ENCODE measurements at regions not wholly inside any gene's neighbourhood (a gene's known extent, or its start where the extent isn't known, plus 50 kb on each side); places are given as distances from the start of the nearest gene placed in this dataset.

- no peak for DNase-seq (ENCODE audit: low read depth in 1 of 2, low spot score in 1 of 2)
Measured at GRCh38 chr11:8796941-8797340, 114.0 kb upstream of the AKIP1 start.

GRCh38 chr11:8799273-8799672 lies 111.7 kb upstream of the AKIP1 start:
- DNase-seq (ENCODE audit: low read depth in 1 of 2, low spot score in 1 of 2) = no peak

GRCh38 chr11:8800520-8801110 lies 110.4 kb upstream of the AKIP1 start:
- no peak for DNase-seq (ENCODE audit: low read depth in 1 of 2, low spot score in 1 of 2)

GRCh38 chr11:8801121-8801520 lies 109.9 kb upstream of the AKIP1 start:
- DNase-seq (ENCODE audit: low read depth in 1 of 2, low spot score in 1 of 2) = no peak

DNA sequence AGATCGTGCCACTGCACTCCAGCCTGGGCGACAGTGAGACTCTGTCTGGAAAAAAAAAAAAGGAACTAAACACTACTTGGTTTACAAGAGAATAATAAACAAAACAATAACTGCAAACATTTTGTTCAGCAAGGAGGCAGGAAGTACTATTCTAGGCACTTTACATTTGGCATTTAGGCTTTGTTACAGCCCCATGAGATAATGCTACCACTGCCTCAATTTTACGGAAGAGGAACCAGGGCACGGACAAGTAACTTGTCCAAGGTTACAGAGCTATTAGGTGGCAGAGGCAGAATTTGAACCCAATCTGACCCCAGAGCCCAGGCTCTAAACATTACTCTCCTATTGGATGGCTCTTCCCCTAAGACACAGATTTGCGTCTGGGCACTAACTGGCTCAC lies 108.7 kb upstream of the AKIP1 start:
- no peak for DNase-seq (ENCODE audit: low read depth in 1 of 2, low spot score in 1 of 2)

GRCh38 chr11:8803973-8804372 lies 107.0 kb upstream of the AKIP1 start:
- no peak for DNase-seq (ENCODE audit: low read depth in 1 of 2, low spot score in 1 of 2)

DNA sequence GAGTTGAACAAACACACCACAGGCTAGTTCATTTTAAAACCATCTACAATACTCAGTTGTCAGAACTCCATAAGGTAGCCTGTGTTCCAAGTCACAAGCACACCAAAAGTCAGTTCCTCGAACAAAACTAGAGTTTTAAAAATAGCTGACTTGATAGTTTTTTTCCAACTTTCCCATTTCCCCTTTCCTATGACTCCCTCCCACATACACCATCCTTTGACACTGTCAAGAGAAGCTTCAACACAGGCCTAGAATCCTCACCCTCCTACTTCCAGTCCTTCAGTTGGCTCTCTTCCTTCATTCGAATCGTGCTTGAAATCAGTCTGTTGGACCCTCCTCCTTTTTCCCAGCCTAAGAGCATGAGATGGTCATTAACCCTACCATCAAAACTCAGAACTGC lies 105.7 kb upstream of the AKIP1 start:
- no peak for DNase-seq (ENCODE audit: low read depth in 1 of 2, low spot score in 1 of 2)

DNA sequence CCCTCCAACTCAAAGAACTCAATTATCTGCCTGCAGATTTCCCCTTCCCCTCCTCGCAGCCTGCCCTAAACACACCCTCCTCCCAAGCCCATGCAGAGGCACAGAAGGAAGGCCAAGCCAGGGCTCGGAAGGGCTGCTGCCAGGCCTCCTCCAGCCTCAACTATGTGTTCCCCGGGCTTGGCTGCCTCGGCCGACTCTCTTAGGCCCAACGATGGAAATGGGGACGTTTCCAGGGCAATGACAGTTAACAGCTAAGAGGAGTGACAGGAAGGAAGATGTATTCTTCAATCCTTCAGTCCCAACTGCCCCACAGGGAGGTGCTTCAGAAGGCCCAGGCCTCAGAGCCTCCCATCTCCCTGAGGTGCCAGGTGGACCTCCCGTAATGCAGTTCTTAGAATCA lies 104.0 kb upstream of the AKIP1 start:
- DNase-seq (ENCODE audit: low read depth in 1 of 2, low spot score in 1 of 2) = no peak

GRCh38 chr11:8807544-8808225 lies 103.3 kb upstream of the AKIP1 start:
- DNase-seq (ENCODE audit: low read depth in 1 of 2, low spot score in 1 of 2) = no peak

DNA sequence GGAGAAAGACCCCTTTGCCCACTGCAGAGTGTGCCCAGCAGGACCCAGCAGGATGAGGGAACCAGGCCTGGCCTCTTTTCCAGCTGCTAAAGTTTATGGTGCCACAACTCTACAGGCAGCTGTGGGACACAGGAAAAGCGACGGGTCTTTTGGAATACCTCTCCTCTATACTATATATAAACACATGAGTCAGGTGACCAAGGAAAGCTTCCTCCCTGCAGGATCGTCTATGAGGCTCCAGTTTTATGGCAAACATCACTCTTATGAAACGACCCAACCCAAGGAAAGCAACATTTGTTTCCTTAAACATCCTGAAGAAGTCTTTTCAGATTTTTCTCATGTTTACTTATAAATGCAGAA lies 102.8 kb upstream of the AKIP1 start:
- no peak for DNase-seq (ENCODE audit: low read depth in 1 of 2, low spot score in 1 of 2)

- DNase-seq (ENCODE audit: low read depth in 1 of 2, low spot score in 1 of 2) = no peak
Measured at GRCh38 chr11:8809241-8809938, 101.6 kb upstream of the AKIP1 start.

GRCh38 chr11:8809939-8810539 lies 101.0 kb upstream of the AKIP1 start:
- DNase-seq (ENCODE audit: low read depth in 1 of 2, low spot score in 1 of 2) = no peak

DNA sequence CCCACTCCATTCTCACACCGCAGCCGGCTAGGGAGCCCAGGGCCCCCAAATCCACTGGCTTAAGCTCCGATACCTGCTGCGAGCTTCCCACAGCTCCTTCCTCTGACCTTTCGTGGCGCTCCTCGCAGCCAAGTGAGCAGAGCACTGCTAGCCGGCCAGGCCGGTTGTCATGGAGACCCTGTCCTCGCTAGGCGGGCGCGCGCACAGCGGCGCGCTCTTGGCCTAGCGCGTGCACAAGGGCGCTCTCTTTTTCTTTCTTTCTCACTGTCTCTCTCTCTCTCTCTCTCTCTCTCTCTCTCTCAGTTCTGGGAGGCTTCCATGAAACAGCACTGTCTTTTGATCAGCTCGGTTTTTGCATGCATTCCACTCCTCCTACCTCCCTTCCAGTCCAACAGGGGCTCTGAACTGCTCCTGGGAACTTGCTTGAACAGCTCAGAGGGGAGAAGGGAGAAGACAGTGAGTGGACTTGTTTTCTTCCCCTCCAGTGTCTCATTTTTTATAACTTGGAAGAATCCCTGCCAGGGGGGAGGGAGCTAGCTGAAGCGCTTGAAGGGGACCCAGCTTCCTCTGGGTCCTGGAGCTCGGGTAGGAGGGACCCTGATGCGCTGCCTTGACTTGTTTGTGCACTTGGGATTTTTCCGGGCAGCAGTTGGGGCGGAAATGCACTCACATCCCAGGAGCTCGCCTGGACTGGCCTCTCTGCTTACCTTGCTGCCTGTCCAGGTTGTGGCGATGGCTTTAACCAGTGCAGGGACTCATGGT lies 100.3 kb upstream of the AKIP1 start:
- no peak for DNase-seq (ENCODE audit: low read depth in 1 of 2, low spot score in 1 of 2)

GRCh38 chr11:8811571-8811970 lies 99.4 kb upstream of the AKIP1 start:
- DNase-seq (ENCODE audit: low read depth in 1 of 2, low spot score in 1 of 2) = no peak

GRCh38 chr11:8812438-8812837 lies 98.6 kb upstream of the AKIP1 start:
- no peak for DNase-seq (ENCODE audit: low read depth in 1 of 2, low spot score in 1 of 2)

GRCh38 chr11:8813658-8814057 lies 97.3 kb upstream of the AKIP1 start:
- DNase-seq (ENCODE audit: low read depth in 1 of 2, low spot score in 1 of 2) = peak in 1 of 2 donors; percentile 10

DNA sequence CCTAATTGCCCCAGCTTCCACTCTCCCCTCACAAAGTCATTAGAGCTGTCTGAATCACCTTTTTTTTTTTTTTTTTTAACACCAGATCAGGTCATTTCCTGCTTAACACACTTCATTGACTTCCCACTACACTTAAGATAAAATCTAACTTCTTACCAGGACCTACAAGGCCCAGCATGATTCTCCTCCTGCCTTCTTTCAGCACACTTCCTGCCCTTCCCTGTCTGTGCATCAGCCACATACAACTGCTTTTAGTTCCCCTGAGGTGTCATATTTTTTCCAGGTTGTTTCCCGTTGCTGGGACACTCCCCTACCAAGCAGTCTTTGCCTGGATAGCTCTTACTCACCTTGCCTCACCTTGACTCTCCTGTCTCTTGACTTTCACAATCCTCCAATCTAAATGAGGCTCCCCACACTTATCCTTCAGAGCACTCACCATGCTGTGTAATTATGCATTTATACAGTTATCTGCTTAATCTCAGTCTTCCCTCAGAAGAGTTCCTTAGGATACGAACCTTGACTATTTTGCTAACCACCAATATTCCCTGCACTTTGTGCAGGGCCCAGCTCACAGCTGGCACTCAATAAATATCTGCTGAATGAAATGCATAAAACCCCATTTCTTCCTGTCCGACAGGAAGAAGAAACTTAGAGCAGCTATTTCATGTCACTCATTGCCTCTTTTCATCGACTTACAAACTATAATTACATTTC lies 96.6 kb upstream of the AKIP1 start:
- DNase-seq (ENCODE audit: low read depth in 1 of 2, low spot score in 1 of 2) = no peak

- DNase-seq (ENCODE audit: low read depth in 1 of 2, low spot score in 1 of 2) = no peak
Measured at GRCh38 chr11:8814923-8815240, 96.1 kb upstream of the AKIP1 start.

- DNase-seq (ENCODE audit: low read depth in 1 of 2, low spot score in 1 of 2) = no peak
Measured at GRCh38 chr11:8818421-8818820, 92.6 kb upstream of the AKIP1 start.

DNA sequence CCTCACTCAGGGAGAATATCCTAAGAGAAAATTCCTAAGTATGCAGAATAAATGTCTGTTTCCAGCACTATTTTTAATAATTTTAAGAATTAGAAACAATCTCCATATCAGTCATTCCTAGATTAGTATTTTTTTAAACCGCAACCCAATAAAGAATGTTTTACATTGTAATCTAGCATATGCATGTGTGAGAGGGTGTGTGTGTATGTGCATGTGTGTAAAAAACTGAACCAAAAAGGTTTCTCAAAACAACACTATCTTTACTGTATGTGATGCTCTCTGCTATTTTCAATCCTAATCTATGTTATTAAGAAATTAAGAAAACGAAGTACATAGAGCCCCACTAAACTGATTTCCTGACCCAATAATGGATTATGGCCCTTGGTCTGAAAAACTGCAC lies 90.6 kb upstream of the AKIP1 start:
- DNase-seq (ENCODE audit: low read depth in 1 of 2, low spot score in 1 of 2) = no peak

GRCh38 chr11:8822469-8822868 lies 88.5 kb upstream of the AKIP1 start:
- DNase-seq (ENCODE audit: low read depth in 1 of 2, low spot score in 1 of 2) = no peak

All from stimulated activated CD4-positive, alpha-beta T cell treated with anti-CD3 and anti-CD28 coated beads, Interleukin-15, amount 100 ng/mL, for 1 hour (primary cell).